ENCODE measurements at regions not wholly inside any gene's neighbourhood (a gene's known extent, or its start where the extent isn't known, plus 50 kb on each side); places are given as distances from the start of the nearest gene placed in this dataset.

DNA sequence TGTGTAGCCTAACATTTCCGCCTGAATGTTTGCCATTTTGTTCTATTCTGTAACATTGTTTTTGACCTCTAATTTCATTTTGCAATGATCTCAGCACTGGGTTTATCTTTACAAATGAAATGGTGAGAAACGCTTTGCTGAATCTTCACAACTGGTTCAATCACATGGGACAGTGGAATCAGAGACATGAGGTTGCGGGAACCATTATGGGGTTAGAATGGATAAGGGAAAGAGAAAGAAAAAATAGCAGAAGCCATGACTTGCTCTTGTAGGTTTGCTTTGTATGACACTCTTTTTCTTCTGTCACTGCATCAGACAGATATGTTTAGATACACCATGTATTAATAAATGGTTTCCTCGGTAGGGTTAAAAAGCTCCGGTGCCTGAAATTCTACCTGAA, 114.3 kb upstream of the PELI1 start (continued):
- TF ChIP-seq, protein P1, sequence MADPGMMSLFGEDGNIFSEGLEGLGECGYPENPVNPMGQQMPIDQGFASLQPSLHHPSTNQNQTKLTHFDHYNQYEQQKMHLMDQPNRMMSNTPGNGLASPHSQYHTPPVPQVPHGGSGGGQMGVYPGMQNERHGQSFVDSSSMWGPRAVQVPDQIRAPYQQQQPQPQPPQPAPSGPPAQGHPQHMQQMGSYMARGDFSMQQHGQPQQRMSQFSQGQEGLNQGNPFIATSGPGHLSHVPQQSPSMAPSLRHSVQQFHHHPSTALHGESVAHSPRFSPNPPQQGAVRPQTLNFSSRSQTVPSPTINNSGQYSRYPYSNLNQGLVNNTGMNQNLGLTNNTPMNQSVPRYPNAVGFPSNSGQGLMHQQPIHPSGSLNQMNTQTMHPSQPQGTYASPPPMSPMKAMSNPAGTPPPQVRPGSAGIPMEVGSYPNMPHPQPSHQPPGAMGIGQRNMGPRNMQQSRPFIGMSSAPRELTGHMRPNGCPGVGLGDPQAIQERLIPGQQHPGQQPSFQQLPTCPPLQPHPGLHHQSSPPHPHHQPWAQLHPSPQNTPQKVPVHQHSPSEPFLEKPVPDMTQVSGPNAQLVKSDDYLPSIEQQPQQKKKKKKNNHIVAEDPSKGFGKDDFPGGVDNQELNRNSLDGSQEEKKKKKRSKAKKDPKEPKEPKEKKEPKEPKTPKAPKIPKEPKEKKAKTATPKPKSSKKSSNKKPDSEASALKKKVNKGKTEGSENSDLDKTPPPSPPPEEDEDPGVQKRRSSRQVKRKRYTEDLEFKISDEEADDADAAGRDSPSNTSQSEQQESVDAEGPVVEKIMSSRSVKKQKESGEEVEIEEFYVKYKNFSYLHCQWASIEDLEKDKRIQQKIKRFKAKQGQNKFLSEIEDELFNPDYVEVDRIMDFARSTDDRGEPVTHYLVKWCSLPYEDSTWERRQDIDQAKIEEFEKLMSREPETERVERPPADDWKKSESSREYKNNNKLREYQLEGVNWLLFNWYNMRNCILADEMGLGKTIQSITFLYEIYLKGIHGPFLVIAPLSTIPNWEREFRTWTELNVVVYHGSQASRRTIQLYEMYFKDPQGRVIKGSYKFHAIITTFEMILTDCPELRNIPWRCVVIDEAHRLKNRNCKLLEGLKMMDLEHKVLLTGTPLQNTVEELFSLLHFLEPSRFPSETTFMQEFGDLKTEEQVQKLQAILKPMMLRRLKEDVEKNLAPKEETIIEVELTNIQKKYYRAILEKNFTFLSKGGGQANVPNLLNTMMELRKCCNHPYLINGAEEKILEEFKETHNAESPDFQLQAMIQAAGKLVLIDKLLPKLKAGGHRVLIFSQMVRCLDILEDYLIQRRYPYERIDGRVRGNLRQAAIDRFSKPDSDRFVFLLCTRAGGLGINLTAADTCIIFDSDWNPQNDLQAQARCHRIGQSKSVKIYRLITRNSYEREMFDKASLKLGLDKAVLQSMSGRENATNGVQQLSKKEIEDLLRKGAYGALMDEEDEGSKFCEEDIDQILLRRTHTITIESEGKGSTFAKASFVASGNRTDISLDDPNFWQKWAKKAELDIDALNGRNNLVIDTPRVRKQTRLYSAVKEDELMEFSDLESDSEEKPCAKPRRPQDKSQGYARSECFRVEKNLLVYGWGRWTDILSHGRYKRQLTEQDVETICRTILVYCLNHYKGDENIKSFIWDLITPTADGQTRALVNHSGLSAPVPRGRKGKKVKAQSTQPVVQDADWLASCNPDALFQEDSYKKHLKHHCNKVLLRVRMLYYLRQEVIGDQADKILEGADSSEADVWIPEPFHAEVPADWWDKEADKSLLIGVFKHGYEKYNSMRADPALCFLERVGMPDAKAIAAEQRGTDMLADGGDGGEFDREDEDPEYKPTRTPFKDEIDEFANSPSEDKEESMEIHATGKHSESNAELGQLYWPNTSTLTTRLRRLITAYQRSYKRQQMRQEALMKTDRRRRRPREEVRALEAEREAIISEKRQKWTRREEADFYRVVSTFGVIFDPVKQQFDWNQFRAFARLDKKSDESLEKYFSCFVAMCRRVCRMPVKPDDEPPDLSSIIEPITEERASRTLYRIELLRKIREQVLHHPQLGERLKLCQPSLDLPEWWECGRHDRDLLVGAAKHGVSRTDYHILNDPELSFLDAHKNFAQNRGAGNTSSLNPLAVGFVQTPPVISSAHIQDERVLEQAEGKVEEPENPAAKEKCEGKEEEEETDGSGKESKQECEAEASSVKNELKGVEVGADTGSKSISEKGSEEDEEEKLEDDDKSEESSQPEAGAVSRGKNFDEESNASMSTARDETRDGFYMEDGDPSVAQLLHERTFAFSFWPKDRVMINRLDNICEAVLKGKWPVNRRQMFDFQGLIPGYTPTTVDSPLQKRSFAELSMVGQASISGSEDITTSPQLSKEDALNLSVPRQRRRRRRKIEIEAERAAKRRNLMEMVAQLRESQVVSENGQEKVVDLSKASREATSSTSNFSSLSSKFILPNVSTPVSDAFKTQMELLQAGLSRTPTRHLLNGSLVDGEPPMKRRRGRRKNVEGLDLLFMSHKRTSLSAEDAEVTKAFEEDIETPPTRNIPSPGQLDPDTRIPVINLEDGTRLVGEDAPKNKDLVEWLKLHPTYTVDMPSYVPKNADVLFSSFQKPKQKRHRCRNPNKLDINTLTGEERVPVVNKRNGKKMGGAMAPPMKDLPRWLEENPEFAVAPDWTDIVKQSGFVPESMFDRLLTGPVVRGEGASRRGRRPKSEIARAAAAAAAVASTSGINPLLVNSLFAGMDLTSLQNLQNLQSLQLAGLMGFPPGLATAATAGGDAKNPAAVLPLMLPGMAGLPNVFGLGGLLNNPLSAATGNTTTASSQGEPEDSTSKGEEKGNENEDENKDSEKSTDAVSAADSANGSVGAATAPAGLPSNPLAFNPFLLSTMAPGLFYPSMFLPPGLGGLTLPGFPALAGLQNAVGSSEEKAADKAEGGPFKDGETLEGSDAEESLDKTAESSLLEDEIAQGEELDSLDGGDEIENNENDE (IDR thresholded peaks at IDR 0.05; ENCODE audit: insufficient replicate concordance, low read length): no peak

Measured in H1 (cell line).